ENCODE measurements at regions not wholly inside any gene's neighbourhood (a gene's known extent, or its start where the extent isn't known, plus 50 kb on each side); places are given as distances from the start of the nearest gene placed in this dataset.
"Not testable (repeated sequence)": the region's sequence is repeated elsewhere in the genome, so short reads cannot be mapped to it uniquely, and the experiment has no call there.

- not testable (repeated sequence) for TF ChIP-seq CTCF, POLR2AphosphoS5, EP300, POLR2A (IDR thresholded peaks at IDR 0.05)
These were observed 1207.7 kb upstream of the PABPC4L start for GRCh38 chr4:135409261-135409660.

Measured in gastroesophageal sphincter (tissue), 3 donors.